ENCODE measurements at regions not wholly inside any gene's neighbourhood (a gene's known extent, or its start where the extent isn't known, plus 50 kb on each side); places are given as distances from the start of the nearest gene placed in this dataset.

DNA sequence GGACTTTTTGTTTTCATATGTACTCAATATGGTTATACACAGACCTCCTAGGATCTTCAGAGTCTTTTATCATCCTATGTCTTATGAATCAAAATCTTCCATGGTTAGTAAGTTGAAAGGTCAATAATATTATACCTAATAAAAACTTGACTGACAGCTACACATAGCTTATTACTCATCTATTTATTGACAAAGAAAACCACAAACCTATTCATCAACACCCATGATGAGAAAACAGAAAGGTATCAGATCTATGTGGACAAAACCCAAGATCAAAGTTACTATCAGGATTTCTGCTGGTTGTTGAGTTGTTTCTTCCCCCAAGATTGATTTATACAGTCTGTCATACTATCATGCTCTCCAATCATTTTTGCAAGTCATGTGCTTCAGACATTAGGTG lies 460.1 kb upstream of the MANEA start:
- POLR2A ChIA-PET, result no interaction called here
- H3K4me3 Mint-ChIP-seq, result no peak overlapping the region
- no peak for ATAC-seq (ENCODE audit: low read depth)
- no peak overlapping the region for H3K27ac Mint-ChIP-seq
- no peaks in the 10 kb centered on the region for H3K4me1 Mint-ChIP-seq
- no peaks in the 10 kb centered on the region for H3K36me3 Mint-ChIP-seq
- DNase-seq, result no peak
- no peaks in the 10 kb centered on the region for H3K27me3 Mint-ChIP-seq
- no peaks in the 10 kb centered on the region for H3K9me3 Mint-ChIP-seq

DNA sequence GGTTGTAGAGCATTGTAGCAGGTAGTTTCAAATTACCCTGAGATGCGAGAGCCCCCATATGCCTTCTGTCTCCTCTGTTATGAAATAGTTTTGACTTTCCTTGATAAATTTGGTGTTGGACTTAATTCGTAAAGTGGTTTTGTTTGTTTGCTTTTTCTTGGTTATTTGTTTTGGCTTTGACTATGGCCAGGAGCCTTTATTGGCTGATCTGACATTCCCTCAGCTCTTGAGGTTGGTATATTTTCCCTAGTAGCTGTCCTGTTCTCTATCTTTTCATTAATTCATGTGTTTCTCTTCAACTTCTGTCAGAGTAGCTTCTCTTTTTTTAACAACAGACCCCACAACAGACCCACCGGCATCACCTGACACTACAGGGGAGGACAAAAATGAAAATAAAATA lies 457.4 kb upstream of the MANEA start:
- no peak for ATAC-seq (ENCODE audit: low read depth)
- Mint-ChIP-seq H3K27me3 (no peaks in the 10 kb centered on the region), H3K9me3 (no peaks in the 10 kb centered on the region), H3K36me3 (no peaks in the 10 kb centered on the region), H3K27ac (no peak overlapping the region), H3K4me1 (no peaks in the 10 kb centered on the region), H3K4me3 (no peak overlapping the region)
- POLR2A ChIA-PET, result no interaction called here
- no peak for DNase-seq

DNA sequence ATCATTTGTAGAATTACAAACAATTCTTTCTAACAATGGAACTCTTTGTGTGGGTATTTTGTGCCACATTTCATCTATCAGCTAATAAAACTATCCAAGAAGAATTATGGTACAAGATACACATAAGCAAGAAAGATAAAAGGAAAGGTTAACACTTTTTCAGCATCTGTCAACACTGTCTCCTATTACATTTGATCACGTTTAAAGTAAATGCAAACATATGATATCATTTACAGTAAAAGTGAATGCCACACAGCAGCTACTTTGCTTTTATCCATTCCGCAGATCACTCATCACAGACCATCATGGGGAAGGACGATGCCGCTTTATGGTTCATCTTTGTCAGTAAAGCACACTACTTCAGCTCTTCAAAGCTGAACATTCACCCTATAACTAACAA lies 456.4 kb upstream of the MANEA start:
- ATAC-seq (ENCODE audit: low read depth), result no peak
- no peak for DNase-seq
- no peaks in the 10 kb centered on the region for H3K27me3 Mint-ChIP-seq
- H3K36me3 Mint-ChIP-seq, result no peaks in the 10 kb centered on the region
- H3K4me1 Mint-ChIP-seq, result no peaks in the 10 kb centered on the region
- POLR2A ChIA-PET, result no interaction called here
- no peak overlapping the region for H3K27ac Mint-ChIP-seq
- H3K4me3 Mint-ChIP-seq, result no peak overlapping the region
- H3K9me3 Mint-ChIP-seq, result no peaks in the 10 kb centered on the region

DNA sequence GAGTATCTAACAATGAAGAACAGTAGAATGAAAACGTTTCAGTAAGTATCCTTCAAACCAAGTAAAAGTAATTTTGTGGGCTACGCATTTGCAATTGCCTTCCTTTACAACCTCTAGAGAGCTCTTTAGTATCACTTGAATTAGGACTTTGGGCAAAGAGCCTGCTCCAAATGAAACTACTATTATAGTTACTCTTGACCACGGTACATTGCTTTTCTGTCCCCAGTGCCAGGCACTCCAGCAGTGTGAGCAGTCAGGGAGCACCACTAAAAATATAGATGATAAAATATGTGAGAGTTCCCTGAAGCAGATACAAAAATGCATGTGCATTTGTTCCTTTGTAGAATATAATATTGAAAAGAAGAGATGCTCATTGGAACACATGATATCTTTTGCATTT lies 450.1 kb upstream of the MANEA start:
- no peak for ATAC-seq (ENCODE audit: low read depth)
- H3K36me3 Mint-ChIP-seq, result no peaks in the 10 kb centered on the region
- H3K9me3 Mint-ChIP-seq, result peaks cover 2% of the 10 kb centered on the region
- H3K4me3 Mint-ChIP-seq, result no peak overlapping the region
- no peak for DNase-seq
- POLR2A ChIA-PET, result no interaction called here
- H3K27ac Mint-ChIP-seq, result no peak overlapping the region
- H3K27me3 Mint-ChIP-seq, result no peaks in the 10 kb centered on the region
- no peaks in the 10 kb centered on the region for H3K4me1 Mint-ChIP-seq

DNA sequence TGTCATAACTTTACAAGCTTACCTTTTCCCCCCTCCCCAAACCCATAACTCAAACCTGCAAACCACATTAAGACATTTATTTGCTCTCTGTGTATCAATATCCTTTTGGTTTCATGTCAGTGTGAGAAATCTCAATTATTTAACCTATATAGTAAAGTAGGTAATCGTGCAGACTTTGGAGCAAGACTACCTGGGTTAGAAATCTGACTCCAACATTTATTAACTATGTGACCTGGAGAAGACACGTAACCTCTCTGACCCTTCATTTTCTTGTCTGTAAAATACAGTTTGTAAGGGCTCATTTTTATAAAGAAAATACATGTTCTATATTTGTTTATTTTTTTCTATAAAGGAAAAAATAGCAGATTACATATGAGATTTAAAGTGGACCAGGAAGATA lies 448.9 kb upstream of the MANEA start:
- Mint-ChIP-seq H3K27me3 (no peaks in the 10 kb centered on the region), H3K4me3 (no peak overlapping the region), H3K27ac (no peak overlapping the region), H3K36me3 (no peaks in the 10 kb centered on the region), H3K4me1 (no peaks in the 10 kb centered on the region), H3K9me3 (peaks cover 2% of the 10 kb centered on the region)
- no peak for ATAC-seq (ENCODE audit: low read depth)
- DNase-seq, result no peak
- POLR2A ChIA-PET, result no interaction called here

DNA sequence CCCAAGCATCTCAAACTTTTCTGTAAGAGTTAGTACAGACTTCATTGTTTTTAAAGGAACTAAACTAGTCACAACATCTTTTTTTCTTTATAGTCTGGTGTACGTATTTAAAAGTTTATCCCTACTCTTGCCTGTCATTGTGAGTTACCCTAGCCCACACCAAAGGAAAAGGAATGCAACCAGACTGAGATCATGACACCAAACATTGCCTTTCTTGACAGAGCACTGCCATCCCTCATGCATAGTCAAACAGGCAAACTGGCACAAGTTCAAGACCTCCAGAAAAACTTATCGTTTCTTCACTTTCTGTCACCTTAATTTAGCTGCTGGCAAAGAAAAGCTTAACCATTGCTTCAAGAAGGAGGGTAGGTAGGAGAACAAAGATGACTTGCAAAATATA lies 448.4 kb upstream of the MANEA start:
- peaks cover 2% of the 10 kb centered on the region for H3K9me3 Mint-ChIP-seq
- no peaks in the 10 kb centered on the region for H3K27me3 Mint-ChIP-seq
- DNase-seq, result no peak
- ATAC-seq (ENCODE audit: low read depth), result no peak
- POLR2A ChIA-PET, result no interaction called here
- H3K4me1 Mint-ChIP-seq, result no peaks in the 10 kb centered on the region
- H3K36me3 Mint-ChIP-seq, result no peaks in the 10 kb centered on the region
- H3K4me3 Mint-ChIP-seq, result no peak overlapping the region
- H3K27ac Mint-ChIP-seq, result no peak overlapping the region

DNA sequence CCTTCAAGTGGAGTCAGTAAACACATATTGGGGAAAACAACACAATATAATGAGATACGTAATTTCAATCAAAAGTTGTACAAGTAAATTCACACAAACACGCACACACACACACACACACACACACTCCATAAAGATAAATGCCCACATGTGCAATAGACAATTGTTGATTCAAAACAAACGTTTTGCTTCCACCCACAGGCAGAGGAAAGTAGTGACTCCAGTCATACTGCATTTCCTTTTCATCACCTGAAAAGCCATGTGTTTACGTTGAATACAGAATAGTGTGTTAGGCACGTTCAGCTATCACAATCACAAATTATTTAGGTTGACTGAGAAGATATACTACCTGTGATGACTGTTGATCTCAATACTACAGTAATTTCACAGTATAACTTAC lies 443.8 kb upstream of the MANEA start:
- Mint-ChIP-seq H3K36me3 (no peaks in the 10 kb centered on the region), H3K4me1 (no peaks in the 10 kb centered on the region), H3K9me3 (no peaks in the 10 kb centered on the region), H3K27me3 (no peaks in the 10 kb centered on the region), H3K27ac (no peak overlapping the region), H3K4me3 (no peak overlapping the region)
- no peak for ATAC-seq (ENCODE audit: low read depth)
- POLR2A ChIA-PET, result no interaction called here
- no peak for DNase-seq

DNA sequence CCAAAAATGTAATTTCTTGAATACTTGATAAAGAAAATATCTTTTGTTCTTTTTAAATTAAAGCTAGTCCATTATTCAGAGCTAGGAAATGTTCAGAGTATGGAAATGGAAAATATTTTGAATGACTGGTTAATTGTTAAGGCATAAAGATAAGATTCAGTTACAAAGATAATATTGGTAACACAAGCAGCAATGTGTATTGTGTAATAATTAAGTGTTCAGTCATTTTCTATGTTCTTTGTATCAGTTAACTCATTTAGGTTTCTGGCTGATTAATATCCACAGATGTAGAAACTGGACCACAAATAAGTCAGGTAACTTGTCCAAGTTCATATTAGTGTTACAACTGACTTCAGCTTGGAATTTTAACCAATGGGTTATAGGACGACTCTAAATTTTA lies 442.2 kb upstream of the MANEA start:
- H3K36me3 Mint-ChIP-seq, result no peaks in the 10 kb centered on the region
- no peaks in the 10 kb centered on the region for H3K9me3 Mint-ChIP-seq
- H3K4me3 Mint-ChIP-seq, result no peak overlapping the region
- no peak overlapping the region for H3K27ac Mint-ChIP-seq
- no peak for ATAC-seq (ENCODE audit: low read depth)
- no peaks in the 10 kb centered on the region for H3K4me1 Mint-ChIP-seq
- DNase-seq, result no peak
- POLR2A ChIA-PET, result no interaction called here
- H3K27me3 Mint-ChIP-seq, result no peaks in the 10 kb centered on the region

DNA sequence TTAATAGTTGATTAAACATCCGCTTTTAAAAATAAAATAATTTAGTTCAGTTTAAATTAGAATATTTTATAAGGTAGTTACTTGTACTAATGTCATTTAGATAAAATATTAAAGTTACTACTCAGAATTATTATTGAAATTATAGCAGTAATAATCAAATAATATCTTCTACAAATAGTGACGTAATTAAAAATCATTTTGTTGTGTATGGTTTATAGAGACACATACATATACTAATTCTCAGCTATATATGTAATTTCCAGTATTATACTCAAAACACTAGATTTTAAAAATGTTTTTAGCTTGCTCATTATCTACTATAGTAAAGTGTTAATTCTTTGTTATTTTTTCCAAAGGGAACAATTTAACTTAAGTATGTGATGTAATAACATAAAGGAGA lies 435.2 kb upstream of the MANEA start:
- no peak for DNase-seq
- H3K36me3 Mint-ChIP-seq, result no peaks in the 10 kb centered on the region
- no peaks in the 10 kb centered on the region for H3K9me3 Mint-ChIP-seq
- POLR2A ChIA-PET, result no interaction called here
- H3K27me3 Mint-ChIP-seq, result no peaks in the 10 kb centered on the region
- no peak overlapping the region for H3K4me3 Mint-ChIP-seq
- no peaks in the 10 kb centered on the region for H3K4me1 Mint-ChIP-seq
- no peak for ATAC-seq (ENCODE audit: low read depth)
- no peak overlapping the region for H3K27ac Mint-ChIP-seq

DNA sequence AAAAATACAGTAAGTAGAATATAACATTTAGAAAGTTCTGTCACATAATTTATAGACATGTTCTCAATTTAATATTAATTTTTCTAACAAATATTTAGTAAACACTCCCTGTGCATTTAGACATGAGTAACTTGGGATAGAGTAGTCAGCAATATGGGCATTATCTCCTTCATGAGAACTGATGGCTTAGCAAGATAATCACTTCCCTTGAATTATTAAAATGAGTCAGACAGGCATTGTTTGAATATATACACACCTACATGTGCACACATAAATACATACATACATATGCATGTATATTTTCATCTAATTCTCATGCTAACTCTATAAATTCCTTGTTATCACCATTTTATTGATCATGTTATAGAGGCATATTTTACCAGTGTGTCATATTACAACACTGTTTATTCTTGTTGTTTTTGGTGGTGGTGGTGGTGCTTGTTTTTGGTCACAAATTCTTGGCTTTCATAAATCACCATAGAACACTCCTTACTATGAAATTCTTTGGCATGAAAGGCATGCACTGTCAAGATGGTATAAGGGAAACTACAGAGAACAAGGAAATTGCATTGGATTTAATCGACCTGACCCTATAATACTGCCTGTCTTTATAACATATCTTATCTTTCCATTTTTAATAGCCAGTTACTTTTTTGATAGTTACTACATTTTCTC lies 434.5 kb upstream of the MANEA start:
- POLR2A ChIA-PET, result no interaction called here
- no peaks in the 10 kb centered on the region for H3K27me3 Mint-ChIP-seq

DNA sequence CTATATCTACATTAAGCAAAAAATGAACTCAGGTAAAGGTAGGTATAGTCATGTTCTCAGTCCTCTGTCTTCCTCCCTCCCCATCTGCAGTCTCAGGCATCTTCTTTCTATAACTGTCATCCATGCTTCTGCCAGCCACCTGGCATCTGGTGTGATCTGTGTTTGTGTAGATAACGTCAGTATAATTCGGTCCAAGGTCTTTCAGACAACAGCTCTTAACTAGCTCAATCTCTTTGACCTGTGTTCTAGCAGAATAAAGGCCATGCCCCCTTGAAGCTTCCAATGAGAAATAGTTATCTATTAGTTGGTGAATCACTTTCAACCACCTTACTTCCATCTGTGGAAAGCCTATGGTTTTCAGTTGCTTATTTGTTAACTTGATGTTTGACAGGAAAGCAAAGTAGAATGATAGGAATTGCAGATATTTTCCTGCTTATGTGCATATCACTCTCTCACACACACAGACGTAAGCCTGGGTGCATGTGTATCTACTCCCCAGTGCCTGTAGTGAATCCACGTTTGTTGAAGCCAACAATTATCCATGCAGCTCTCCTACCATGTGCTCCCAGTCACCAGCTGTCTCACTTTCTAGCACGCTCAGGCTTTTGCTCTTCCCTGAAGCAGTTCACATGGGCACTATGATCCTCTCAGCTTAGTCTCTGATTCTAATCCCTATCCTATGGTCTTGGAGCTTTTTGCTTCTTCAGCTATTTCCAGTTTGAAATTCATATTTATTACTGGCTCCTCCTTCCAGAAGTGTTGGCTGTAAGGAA lies 433.7 kb upstream of the MANEA start:
- POLR2A ChIA-PET, result no interaction called here

More for the DNA sequence above, 434.5 kb upstream of the MANEA start:
- Mint-ChIP-seq H3K36me3 (no peaks in the 10 kb centered on the region), H3K27ac (no peak overlapping the region), H3K9me3 (no peaks in the 10 kb centered on the region), H3K4me1 (no peaks in the 10 kb centered on the region), H3K4me3 (no peak overlapping the region)
- DNase-seq (no peak), ATAC-seq (ENCODE audit: low read depth) (no peak)

DNA sequence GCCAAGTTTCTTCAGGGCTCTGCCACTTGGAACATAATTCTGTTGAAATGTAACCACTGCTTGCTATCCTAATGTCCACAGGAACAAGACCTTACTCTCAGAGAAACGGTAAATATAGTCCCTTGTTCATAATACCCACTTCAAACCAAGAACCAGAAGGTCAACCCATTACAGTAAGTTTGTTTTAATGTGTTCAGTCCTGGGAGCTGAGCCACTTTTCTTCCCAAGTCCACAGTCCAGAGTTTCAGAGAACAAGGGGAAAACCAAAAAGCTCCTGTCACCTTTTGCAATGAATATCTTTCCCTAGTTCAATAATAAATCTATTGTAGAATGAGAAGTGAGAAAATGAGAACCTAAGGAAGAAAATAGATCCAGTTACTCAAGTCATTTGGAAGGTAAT lies 431.9 kb upstream of the MANEA start:
- no peaks in the 10 kb centered on the region for H3K36me3 Mint-ChIP-seq
- POLR2A ChIA-PET, result no interaction called here

More for the DNA sequence above, 433.7 kb upstream of the MANEA start:
- no peaks in the 10 kb centered on the region for H3K9me3 Mint-ChIP-seq
- no peaks in the 10 kb centered on the region for H3K27me3 Mint-ChIP-seq
- H3K27ac Mint-ChIP-seq, result no peak overlapping the region
- H3K36me3 Mint-ChIP-seq, result no peaks in the 10 kb centered on the region
- DNase-seq, result no peak
- no peak for ATAC-seq (ENCODE audit: low read depth)
- no peaks in the 10 kb centered on the region for H3K4me1 Mint-ChIP-seq
- H3K4me3 Mint-ChIP-seq, result no peak overlapping the region

DNA sequence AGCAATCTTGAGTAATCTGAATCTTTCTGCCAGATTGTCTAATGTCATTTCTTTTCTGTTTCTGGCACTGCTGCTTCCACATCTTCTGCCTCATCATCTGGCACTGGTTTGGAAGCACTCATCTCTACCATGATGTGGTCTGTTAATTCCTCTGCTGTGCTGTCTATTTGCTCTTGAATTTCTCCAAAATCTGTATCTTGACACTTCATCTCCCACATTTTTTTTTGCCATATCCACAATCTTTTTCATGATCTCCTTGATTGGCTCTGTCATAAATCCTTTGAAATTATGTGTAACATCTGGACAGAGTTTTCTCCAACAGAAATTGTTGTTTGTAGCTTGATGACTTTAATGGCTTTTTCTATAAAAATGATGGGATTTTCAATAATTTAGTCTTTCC lies 417.8 kb upstream of the MANEA start:
- no peaks in the 10 kb centered on the region for H3K36me3 Mint-ChIP-seq
- no peaks in the 10 kb centered on the region for H3K4me1 Mint-ChIP-seq
- DNase-seq, result no peak
- POLR2A ChIA-PET, result no interaction called here
- no peaks in the 10 kb centered on the region for H3K9me3 Mint-ChIP-seq
- H3K27me3 Mint-ChIP-seq, result no peaks in the 10 kb centered on the region
- no peak overlapping the region for H3K27ac Mint-ChIP-seq
- no peak overlapping the region for H3K4me3 Mint-ChIP-seq
- ATAC-seq (ENCODE audit: low read depth), result no peak

More for the DNA sequence above, 431.9 kb upstream of the MANEA start:
- DNase-seq, result no peak
- H3K4me3 Mint-ChIP-seq, result no peak overlapping the region
- no peak overlapping the region for H3K27ac Mint-ChIP-seq
- no peaks in the 10 kb centered on the region for H3K9me3 Mint-ChIP-seq
- no peaks in the 10 kb centered on the region for H3K27me3 Mint-ChIP-seq
- no peak for ATAC-seq (ENCODE audit: low read depth)
- no peaks in the 10 kb centered on the region for H3K4me1 Mint-ChIP-seq

DNA sequence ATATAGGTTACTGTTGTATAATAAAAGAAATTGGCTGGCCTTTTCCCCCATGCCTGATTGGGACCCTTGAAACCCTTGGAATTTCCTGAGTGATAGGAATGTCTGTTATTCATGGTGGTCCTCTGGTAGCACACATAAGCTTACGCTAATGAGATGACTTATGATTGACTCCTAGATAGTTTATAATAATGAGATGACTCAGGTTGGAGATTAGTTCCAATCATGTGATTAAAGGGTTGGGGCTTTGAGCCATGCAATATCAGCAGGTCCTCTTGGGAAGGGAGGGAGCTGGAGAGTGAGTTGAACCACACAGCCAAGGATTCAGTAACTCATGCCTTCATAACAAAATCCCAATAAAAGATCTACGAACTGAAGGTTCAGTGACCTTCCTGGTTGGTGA lies 407.6 kb upstream of the MANEA start:
- DNase-seq, result no peak
- no peak overlapping the region for H3K27ac Mint-ChIP-seq
- POLR2A ChIA-PET, result no interaction called here
- H3K4me3 Mint-ChIP-seq, result no peak overlapping the region
- H3K4me1 Mint-ChIP-seq, result no peaks in the 10 kb centered on the region
- H3K27me3 Mint-ChIP-seq, result no peaks in the 10 kb centered on the region
- H3K9me3 Mint-ChIP-seq, result no peaks in the 10 kb centered on the region
- H3K36me3 Mint-ChIP-seq, result no peaks in the 10 kb centered on the region
- ATAC-seq (ENCODE audit: low read depth), result no peak

All from activated naive CD8-positive, alpha-beta T cell treated with anti-CD3 and anti-CD28 coated beads, Interleukin-2, amount 10 ng/mL, durations not matched to agents 7 days and 5 days (primary cell).